Stimulated activated CD4-positive, alpha-beta T cell treated with anti-CD3 and anti-CD28 coated beads, Interleukin-12 subunit alpha, Interleukin-12 subunit beta, amount 100 ng/mL, for 4 hours (primary cell): ENCODE measurements at regions not wholly inside any gene's neighbourhood (a gene's known extent, or its start where the extent isn't known, plus 50 kb on each side); places are given as distances from the start of the nearest gene placed in this dataset.

Experiments used
- DNase-seq: peaks from one replicate; pipeline ENCODE4 v3.0.0-alpha.2; 2020

DNA sequence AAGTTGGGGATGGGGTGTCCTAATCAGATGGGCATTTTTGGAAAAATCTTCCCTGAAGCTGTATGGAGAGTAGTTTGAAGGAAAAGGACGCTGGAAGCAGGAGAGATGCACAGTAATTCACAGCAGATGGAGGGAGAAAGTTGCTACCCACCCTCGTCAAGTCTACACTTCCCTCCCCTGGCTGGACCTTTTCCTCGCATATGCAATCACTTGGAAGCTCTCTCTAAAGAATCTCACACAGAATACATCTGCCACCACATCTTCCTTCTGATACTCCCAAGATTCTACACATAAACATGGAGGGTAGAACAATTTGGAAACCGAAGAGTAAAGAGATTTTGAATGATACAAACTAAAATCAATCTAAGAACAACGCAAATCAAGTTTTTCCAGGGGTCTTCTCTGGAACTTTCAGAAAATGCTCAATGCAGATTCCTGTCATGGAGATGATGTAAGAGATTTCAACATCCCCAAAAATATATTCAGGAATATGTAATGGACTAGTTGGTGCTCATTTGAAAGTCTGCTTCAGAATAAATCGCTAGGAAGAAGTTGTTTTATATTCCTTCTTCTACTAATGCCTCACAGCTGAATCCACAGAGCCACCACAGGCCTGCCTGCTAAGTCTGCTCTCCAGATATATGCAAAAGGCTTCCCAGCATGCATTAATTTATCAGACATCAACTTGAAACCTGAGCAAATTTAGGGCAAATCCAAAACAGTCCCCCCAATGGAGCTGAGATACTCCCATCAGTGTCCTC is 291.5 kb downstream of the LRATD1 start:
- no peak for DNase-seq

DNA sequence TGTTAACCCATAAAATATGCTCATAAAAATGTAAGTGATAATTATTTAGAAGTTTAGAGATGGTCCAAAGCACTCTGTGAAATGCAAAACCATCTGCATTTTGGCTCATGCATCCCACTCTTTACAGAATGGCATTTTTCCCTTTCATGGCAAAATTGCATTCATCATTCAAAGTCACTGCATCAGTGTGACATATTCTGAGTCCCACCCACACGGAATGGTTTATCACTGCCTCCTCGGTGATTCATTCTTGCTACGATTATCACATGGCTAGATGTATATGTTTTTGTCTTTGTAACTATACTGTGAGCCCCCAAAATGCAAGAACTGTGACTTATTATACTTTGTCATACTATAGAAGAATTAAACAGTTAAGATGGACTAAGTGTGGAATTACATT is 293.0 kb downstream of the LRATD1 start:
- no peak for DNase-seq

DNA sequence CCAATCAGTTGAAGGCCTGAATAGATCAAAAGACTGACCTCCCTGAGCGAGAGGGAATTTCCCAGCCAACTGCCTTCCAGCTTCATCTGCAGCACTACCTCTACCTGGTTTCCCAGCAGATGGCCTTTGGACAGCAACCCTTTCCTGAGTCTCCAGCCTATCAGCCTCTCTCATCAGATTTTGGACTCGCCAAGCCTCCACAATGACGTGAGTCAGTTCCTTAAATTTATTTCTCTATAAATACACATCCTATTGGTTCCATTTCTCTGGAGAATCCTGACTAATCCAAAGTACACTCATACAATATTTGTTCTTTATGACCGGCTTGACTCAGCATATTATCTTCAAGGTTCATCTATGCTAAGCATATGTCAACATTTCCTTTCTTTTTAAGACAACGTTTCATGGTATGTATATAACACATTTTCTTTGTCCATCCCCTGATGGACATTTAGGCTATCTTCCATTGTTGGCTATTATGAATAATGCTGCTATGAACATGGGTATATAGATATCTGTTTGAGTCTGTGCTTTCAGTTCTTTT is 294.6 kb downstream of the LRATD1 start:
- no peak for DNase-seq

DNA sequence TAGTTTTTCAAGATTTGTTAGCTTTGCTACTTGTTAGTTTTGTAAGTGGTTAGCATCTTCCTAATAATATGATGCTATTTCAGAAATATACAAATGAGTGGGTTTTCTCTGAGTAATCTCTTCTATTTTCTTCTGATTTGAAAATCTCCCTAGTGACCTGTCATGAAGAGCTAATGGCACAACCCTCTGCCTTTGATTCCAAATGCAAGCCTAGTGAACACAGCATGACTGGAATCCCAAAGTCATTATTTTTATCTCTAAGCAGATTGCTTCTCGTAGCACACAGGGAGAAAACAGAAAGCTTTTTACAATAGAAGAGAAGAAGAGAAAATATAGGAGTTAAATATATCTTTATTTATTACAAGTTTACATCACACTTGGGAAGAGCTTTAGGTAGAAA is 295.5 kb downstream of the LRATD1 start:
- no peak for DNase-seq

DNA sequence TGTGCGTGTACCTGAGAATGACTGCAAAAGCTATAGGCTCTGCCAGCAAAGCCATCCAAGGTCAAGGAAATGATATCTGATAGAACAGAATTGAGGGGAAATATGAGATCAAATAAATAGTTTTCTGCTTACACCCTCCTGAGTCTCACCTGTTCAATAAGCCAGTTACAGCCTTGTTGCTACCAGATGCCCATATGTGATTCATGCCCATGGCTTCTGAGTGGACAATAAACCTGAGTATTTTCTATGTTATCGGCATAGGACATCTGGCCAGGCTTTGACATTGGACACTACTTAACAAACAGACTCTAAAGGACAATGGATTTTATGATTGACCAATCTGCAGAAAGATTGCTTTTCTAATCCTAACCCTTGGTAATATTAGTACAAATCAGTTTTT is 297.9 kb downstream of the LRATD1 start:
- DNase-seq, result no peak

DNA sequence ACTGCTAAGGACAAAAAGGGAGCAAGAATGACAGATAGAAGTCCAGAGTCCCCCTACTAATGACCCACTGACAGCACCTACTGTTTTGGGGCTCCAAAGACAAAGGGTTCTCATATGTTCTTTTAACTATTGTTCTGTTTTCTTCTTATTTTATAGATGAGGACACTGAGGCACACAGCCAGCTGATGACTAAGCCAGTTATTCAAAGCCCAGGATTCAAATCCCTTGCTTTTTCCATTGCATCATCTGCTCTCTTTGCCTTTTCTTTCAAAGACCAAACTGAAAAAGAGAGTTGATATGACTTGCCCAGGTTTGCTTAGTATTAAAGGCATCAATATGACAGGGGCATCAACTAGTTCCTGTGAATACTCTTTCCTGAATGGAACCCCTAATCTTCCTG is 299.8 kb downstream of the LRATD1 start:
- DNase-seq, result no peak

DNA sequence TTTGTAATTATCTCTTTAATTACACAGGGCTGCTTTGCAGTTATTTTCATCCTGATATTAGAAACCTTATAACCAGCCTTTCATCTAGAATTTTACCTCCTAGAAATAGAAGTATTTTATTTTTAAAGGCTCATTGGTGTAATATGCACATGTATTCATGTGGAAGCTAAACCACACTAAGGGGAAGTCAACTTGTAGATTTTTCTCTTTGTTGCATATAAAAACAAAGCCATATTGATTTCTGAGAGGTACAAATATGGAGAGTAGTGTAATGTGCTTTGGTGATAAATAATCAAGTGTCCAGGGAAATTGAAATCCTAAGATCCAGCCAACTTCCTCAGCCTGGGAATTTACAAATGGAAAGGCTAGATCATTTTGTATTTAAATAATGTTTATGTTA is 301.2 kb downstream of the LRATD1 start:
- DNase-seq, result no peak

DNA sequence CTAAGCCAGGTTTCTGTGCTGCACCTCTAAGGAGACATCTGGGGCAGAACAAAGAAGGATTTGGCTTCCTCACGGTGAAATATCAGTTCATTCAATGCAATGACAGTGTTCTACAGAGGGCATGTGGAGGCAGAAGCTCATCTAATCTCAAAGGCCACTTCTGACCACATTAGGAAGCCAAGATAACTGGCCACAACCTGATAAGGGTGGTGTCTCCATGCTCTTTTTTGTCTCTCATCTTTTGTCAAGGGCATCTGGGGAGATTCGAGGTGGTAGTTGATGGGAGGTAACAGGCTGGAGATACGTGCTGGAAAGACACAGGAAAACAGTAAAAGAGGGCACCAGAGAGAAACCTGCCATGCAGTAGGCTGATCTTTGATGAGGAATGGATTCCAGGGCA is 303.9 kb downstream of the LRATD1 start:
- no peak for DNase-seq

DNA sequence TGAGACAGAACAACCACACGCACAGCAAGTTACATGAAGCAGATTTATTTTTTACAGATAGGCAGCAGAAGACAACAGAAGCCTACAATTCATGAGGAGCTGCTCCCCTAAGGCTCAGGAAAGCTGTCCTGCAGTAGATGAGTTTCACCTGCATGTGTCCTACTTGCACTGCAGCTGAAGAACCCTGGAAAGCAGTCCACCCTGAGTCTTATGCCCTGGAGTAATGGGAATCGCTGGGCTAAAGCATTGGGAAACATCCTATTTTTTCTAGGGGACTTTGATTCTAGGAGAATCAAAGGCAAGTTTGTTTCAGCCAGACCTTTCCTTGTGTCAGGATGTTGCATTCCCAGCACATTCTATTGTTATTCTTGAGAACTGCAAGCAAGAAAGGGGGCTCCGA is 304.8 kb downstream of the LRATD1 start:
- no peak for DNase-seq

DNA sequence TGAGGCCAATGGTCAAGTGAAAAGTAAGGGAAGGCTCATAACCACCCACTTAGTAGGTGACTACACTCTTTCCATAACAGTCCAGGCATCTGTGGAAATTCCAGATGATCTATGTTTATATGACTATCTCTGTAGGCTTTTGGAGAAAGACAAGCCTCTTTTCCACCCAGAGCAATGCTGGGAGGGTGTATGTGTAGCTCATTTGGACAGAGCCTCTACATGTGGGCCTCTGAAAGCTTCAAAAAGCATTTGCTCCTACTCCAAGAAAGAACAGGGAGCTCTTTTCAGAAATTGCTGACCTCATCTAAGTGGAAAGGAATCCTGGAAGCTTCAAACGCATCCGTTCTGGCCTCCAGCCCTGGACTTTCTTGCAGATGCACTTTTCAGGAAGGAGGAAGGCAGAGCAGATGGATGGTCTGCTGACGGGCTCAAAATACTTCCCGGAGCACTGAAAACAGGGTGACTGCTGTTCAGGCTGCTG is 308.7 kb downstream of the LRATD1 start:
- no peak for DNase-seq

DNA sequence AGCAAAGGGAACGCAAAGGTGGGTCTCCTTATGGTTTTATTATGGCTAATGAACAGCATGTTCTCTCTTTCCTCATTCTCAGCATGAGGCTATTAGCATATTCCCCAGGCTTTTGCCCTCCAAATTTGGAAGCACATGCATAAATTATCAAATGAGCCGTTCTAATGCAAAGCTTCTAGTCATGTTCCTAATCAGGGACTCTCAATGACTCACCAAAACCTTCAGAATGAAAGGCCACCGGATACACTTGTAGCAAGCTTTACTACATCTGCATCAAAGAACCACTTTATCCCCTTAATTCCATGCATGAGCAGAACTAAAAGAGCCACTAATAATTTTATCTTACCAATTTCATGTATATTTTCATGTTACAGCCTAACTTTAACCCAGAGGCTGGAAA is 310.5 kb downstream of the LRATD1 start:
- no peak for DNase-seq

DNA sequence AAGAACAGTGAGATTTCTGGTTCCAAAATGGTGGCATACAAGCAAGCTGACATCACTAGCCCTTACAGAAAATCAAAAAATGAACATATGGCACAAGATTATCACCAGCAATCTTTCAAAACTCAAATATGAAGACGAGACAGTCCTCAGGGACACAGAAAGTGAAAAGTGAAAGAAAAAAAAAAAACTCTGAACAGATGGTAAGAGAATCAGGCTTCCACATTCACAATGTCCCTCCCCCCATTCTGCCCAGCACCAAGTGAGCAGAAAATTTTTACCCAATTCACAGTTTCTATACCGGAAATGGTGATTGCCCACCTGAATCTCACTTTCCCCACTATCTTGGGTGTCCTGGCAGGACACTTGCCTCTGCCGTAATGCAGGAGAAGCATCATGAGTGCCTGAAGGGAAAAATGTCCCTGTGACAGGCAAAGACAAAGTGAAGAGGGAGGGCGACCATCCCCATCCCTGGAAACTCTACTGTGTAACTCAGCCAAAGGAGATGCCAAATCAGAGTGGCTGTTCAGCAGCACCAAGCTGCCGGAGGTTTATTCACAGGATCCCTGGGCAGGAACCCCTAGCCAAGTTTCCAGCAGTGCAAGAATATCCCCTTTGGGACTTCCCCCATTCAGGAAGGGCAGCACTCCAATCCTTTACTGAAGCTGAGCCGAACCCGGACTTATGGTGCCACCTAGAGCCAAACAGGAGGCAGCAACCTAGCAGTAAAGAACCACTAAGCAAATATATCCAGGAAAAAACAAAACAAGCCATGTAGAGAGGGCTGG is 312.2 kb downstream of the LRATD1 start:
- DNase-seq, result no peak

DNA sequence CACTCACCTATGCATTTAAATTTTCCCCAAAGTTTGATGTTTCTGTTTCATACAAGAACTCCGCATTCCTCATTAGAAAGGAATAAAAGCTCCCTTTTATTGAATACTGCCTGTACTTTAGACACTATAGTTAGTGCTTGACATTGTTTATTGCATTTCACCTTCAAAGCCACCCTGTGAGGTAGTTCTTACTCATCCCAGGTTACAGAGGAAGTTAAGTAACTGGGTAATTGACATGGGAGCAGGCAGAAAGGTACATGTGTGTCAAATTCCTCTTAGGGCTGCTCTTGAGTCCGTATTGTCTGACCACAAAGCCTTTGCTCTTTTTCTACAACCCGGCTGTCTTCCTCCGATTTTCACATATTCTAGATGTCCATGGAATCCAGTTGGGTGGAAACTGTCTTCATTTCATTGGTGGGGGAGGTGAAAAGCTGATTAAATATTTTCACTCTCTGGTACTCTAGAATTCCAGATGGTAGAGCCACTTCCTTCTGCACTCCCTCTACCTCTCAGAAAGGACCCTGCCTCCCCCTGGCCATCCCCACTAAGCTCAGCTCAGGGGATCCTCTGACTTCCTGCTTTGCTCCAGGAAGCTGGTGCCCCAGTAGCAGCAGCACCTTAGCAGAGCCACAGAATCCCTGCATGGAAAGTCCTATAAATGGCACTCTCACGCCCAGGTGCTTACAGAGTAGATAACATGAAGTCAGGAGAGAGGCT is 319.2 kb downstream of the LRATD1 start:
- DNase-seq, result no peak

DNA sequence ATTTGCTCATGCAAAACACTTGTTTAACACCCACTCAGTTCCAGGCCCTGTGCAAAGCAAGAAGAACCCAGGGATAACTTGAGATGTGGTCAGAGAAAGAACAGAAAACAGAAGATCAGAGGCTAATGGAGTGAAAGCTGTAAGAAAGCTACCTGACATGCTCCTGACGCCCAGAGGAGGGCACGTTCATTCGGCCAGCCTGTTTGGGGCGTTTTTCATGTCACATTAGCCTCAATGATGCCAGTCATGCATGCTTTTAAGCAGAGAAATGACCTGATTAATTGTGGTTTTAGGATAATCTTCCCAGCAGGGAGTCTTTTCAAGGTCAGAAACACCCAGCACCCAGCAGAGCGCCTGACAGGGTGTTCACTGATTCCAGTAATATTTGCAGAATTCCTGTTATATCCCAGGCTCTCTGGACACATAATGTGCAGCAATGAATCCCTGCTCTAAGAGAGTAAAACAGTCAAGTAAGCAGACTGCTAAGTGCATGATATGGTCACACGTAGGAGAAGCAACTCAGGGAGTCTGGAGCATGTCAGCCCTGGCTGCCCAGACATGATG is 320.0 kb downstream of the LRATD1 start:
- DNase-seq, result no peak

DNA sequence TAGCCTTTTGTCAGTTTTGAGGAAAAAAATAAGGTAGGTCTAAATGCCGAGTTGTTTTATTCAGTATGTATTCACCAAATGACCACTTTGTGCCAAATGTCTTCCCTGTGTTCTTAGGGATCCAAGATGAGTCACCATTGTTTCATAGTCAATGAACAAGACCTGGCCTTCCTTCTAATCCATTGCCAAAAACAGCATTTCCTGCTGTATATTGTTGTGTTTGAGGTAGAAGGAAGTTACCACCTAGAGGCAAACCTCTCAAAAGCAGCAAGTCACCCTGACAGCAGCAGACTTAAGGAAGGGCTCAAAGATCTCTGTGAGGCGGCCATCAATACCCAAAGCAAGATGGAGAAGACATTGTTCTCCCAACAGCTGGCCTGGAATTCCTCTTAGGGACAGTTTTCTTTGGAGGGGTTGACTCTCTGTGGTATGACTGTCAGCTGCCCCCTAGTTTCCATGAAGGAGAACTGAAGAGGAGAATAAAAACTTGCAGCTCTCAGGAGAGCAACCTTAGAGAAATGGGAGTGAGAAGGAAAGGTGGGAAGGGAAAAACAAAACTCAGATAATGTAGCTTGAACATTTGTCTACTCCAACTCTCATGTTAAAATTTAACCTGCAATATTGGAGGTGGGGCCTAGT is 328.3 kb downstream of the LRATD1 start:
- no peak for DNase-seq

DNA sequence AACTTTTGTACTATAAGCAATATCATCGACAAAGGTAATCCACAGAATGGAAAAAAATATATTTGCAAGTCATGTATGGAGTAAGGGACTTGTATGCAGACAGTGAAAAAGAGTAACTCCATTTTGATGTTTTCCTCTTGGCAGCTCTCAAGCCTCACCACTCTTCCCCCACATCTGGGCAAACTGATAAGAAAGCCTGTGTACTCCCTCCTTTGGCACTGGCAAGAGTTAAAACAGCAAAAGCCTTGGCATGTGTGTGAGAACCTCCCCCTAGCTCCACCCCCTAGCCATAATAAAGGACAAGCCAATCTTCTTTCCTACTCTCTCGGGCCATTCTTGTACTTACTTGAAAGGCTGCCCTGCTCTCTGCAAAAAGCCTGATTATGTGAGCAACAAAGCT is 335.2 kb downstream of the LRATD1 start:
- DNase-seq, result no peak

DNA sequence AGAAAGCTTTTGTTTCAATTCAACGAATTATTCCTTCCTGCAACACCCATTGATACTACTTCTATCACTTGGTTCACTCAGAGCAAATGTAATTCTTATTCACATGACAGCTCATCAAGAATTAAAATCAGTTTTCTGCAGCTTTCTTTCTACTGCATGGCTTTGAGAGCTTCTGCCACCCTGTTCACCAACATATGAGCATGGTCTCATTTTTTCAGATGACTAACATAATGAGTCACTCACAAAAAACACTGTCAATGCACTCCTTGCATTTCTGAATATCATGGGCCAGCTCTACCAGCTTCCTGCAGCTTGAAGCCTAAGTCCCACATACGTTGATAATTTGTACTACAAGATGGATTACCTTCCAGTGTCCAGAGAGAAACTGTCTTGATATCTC is 342.9 kb downstream of the LRATD1 start:
- DNase-seq, result no peak

DNA sequence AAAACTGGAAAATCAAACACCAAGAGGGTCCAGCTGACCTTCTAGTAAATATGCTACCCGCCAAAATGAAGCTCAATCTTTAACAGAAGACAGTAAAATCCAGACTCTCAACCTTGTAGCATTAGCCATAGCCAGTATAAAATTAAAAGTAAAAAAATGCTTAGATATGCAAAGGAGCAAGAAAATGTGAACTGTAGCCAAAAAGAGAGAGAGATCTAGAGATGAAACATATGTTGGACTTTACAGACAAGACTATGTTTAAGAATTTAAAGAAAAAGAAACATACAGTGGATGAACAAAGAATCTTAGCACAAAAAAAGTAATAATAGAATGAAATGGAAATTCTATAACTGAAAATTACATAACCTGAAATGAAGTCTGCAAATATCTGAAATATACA is 344.5 kb downstream of the LRATD1 start:
- no peak for DNase-seq

DNA sequence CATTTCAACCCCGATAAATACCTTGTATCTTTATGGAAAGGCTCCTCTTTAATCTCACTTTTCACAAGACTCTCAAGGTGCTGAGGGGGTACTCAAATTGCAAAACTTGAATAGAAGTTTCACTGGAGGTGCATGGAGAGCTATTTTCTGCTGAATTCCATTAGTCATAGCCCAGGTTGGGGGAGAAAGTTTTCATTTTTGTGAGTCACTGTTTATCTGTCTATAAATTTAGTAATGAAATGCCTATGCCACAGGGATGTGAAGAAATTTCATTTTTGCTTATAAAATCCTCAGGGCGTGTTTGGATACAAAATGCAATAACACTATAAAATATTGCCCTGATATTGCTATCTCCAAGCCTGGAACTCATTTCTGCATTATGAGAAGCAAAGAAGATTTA is 346.3 kb downstream of the LRATD1 start:
- no peak for DNase-seq

DNA sequence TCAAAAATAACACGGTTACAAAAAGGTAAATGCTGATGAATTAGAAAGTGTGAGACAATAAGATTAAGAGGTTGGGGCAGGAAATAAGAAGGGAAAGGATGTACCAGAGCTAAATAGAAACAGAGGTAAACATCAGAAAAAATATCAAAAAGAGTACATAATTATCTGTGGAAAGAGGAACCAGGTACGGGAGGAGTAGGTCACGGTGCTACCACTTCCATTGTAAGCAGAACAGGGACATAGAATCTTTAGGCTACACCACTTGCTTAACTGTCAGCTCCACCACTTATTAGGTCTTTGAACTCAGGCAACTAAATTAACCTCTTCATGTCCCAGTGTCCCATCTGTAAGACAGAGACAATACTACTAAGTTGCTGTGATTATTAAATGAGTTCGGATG is 350.3 kb downstream of the LRATD1 start:
- DNase-seq, result no peak

DNA sequence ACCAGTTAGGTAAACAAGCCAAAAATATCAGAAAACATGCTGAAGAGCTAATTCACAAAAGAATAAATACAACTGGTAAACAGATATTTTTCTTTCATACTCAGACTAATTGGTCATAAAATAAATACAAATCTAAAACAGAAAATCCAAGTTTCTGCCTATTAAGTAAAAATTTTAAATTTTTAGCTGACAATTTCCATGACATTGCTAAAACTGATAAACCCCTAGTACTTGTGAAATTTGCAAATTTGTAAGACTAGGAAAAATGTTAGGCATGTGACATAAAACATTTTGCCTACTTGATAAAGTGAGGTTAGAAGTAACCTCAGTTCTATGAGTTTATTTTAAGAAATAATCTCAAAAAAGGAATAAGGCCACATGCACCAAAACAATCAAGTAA is 356.1 kb downstream of the LRATD1 start:
- no peak for DNase-seq

DNA sequence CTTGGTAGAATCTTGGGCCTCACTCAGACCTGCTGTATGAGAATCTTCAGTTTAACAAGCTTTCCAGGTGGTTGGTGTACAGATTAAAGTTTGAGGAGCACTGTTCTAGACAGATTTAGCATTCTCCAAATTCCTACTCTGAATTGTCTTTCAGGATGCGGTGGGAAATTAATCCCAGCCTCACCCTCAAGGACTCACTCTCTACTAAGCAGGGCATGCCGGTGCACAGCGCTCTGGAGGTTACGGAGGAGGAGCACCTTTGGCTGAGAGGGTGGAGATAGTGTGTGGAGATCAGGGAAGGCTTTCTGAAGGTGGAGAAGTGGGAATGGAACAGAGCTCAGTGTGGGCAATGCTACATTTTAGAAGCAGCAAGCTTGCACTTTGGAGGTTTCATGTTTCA is 359.2 kb downstream of the LRATD1 start:
- DNase-seq, result no peak

DNA sequence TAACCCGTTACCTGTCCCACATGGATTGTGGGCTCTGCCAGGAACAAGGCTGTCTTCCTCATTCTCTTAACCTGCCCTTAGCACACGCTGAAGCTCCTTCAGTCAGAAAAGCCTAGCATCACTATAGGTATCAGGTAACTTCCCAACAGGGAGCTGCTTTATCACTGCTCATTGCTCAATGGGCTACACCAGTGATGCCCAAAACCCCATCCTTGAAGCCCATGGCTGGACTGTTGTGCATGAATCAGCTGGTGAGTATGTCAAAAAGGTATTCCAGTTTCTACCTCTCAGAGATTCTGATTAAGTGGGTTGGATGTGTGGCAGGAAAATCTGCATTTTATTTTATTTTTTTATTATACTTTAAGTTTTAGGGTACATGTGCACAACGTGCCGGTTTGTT is 362.2 kb downstream of the LRATD1 start:
- DNase-seq, result no peak
